GM06990 (cell line): ENCODE measurements at regions not wholly inside any gene's neighbourhood (a gene's known extent, or its start where the extent isn't known, plus 50 kb on each side); places are given as distances from the start of the nearest gene placed in this dataset.

Experiments used
- DNase-seq: peaks from one replicate; pipeline ENCODE4 v3.0.0-alpha.2; 2011; ENCODE audit not compliant: insufficient read length; ENCODE audit errors: extremely low read depth
- H3K27me3 ChIP-seq: replicated peaks from 2 replicates; pipeline ENCODE4 v1.6.0; 2011; ENCODE audit warnings: low read length; ENCODE audit not compliant: control insufficient read depth, insufficient read depth
- H3K36me3 ChIP-seq: 2 replicates; pipeline ENCODE4 v1.5.1; 2011; ENCODE audit warnings: low read length; ENCODE audit not compliant: control insufficient read depth, insufficient read depth
- H3K4me3 ChIP-seq: replicated peaks from 2 replicates; pipeline ENCODE4 v1.5.1; 2011; ENCODE audit warnings: low read depth, mild to moderate bottlenecking, control low read depth, low read length
- TF ChIP-seq, protein P1 (sequence below): IDR thresholded peaks from 2 replicates; pipeline ENCODE4 v1.5.1; 2011; ENCODE audit warnings: low read length, control low read depth, mild to moderate bottlenecking, inconsistent platforms; ENCODE audit not compliant: insufficient read depth, poor library complexity, severe bottlenecking

DNA sequence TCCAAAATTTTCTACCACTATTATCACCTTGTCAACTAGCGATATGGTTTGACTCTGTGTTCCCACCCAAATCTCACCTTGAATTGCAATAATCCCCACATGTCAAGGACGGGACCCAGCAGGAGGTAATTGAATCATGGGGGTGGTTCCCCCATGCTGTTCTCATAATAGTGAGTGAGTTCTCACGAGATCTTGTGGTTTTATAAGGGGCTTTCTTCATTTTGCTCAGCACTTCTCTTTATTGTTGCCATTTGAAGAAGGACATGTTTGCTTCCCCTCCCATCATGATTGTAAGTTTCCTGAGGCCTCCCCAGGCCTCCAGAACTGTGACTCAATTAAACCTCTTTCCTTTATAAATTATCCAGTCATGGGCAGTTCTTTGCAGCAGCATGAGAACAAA lies 73.5 kb upstream of the ZC3H12C start:
- DNase-seq, result no peak
- Histone ChIP-seq H3K4me3 (no peak overlapping the region), H3K27me3 (no peaks in the 10 kb centered on the region), H3K36me3 (no peaks in the 10 kb centered on the region)
- TF ChIP-seq, protein P1, sequence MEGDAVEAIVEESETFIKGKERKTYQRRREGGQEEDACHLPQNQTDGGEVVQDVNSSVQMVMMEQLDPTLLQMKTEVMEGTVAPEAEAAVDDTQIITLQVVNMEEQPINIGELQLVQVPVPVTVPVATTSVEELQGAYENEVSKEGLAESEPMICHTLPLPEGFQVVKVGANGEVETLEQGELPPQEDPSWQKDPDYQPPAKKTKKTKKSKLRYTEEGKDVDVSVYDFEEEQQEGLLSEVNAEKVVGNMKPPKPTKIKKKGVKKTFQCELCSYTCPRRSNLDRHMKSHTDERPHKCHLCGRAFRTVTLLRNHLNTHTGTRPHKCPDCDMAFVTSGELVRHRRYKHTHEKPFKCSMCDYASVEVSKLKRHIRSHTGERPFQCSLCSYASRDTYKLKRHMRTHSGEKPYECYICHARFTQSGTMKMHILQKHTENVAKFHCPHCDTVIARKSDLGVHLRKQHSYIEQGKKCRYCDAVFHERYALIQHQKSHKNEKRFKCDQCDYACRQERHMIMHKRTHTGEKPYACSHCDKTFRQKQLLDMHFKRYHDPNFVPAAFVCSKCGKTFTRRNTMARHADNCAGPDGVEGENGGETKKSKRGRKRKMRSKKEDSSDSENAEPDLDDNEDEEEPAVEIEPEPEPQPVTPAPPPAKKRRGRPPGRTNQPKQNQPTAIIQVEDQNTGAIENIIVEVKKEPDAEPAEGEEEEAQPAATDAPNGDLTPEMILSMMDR, result no peak

DNA sequence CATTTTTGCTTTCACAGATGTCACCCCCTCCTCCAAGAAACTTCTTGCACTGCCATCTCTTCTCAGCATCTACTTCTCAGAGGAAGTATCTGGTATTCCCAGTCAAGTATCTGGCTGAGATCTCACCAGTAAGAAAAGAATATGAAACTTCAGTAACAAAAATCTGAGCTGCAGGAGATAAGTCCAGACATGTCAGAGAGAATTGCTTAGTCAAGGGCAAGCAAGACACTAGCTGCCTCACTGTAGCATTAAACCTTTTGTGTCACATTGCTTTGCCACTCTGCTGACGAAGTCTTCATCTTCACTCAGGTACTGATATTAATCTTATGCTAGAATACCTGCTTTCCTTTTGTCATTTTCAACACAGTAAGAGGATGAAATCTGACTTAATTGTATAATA lies 70.6 kb upstream of the ZC3H12C start:
- no peak overlapping the region for H3K4me3 ChIP-seq
- DNase-seq, result no peak
- TF ChIP-seq, protein P1, result no peak
- no peaks in the 10 kb centered on the region for H3K36me3 ChIP-seq
- no peaks in the 10 kb centered on the region for H3K27me3 ChIP-seq

DNA sequence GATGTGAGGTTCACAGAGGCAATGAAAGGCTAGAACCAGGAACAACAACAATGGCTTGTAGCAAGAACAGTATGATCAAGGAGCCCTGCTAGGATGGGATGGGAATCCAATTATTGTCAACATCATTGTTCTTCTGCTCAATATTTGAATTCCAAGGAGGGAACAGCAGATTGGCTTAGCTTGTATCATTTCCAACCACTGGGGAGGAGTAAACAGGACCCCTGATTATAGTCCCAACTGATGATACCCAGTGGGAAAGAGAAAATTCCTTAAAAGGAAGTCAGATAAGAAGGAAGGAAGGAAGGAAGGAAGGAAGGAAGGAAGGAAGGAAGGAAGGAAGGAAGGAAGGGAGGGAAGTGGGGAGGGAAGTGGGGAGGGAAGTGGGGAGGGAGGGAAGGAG lies 69.5 kb upstream of the ZC3H12C start:
- no peaks in the 10 kb centered on the region for H3K36me3 ChIP-seq
- TF ChIP-seq, protein P1, result no peak
- no peak overlapping the region for H3K4me3 ChIP-seq
- no peaks in the 10 kb centered on the region for H3K27me3 ChIP-seq
- DNase-seq, result no peak

- Histone ChIP-seq H3K36me3 (no peaks in the 10 kb centered on the region), H3K27me3 (no peaks in the 10 kb centered on the region), H3K4me3 (no peak overlapping the region; the same call in 1 of the 2 replicates)
- TF ChIP-seq, protein P1, result no peak
- DNase-seq, result peak; percentile 82
Measured at GRCh38 chr11:110026858-110027626, 66.2 kb upstream of the ZC3H12C start.

GRCh38 chr11:110027627-110028371 lies 65.4 kb upstream of the ZC3H12C start:
- no peaks in the 10 kb centered on the region for H3K36me3 ChIP-seq
- TF ChIP-seq, protein P1, result no peak
- peak overlapping the region; percentile 30 for H3K4me3 ChIP-seq
- no peaks in the 10 kb centered on the region for H3K27me3 ChIP-seq
- peak; percentile 41 for DNase-seq
